ENCODE measurements at regions not wholly inside any gene's neighbourhood (a gene's known extent, or its start where the extent isn't known, plus 50 kb on each side); places are given as distances from the start of the nearest gene placed in this dataset.

GRCh38 chr3:88230638-88231037 is 80.9 kb downstream of the C3orf38 start:
- no peak overlapping the region for H3K4me3 ChIP-seq (ENCODE audit: low read depth, low read length)
- H3K4me1 ChIP-seq (ENCODE audit: control insufficient read depth, insufficient read depth, low read length), result no peaks in the 10 kb centered on the region
- H3K9me3 ChIP-seq (ENCODE audit: control insufficient read depth, insufficient read depth, low read depth, low read length), result no peaks in the 10 kb centered on the region
- ChIA-PET CTCF (interaction anchor here (1.1 kb wide), 1 partner anchor 10 kb away, joined by 3 read pairs; no protein-coding TSS in a partner anchor), POLR2A (no interaction called here)
- H3K27ac ChIP-seq (ENCODE audit: extremely low read depth, low read depth, low read length), result no peak overlapping the region
- TF ChIP-seq ZNF350 (tag by site-specific recombination; IDR thresholded peaks at IDR 0.05) (no peak), ZXDB (tag by site-specific recombination; IDR thresholded peaks at IDR 0.05) (no peak), ZNF777 (tag by site-specific recombination; IDR thresholded peaks at IDR 0.05; ENCODE audit: borderline replicate concordance) (no peak), ZNF24 (tag by site-specific recombination; IDR thresholded peaks at IDR 0.05) (no peak)
- TF ChIP-seq, protein P1, sequence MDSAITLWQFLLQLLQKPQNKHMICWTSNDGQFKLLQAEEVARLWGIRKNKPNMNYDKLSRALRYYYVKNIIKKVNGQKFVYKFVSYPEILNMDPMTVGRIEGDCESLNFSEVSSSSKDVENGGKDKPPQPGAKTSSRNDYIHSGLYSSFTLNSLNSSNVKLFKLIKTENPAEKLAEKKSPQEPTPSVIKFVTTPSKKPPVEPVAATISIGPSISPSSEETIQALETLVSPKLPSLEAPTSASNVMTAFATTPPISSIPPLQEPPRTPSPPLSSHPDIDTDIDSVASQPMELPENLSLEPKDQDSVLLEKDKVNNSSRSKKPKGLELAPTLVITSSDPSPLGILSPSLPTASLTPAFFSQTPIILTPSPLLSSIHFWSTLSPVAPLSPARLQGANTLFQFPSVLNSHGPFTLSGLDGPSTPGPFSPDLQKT (IDR thresholded peaks at IDR 0.05; ENCODE audit: borderline replicate concordance, low read depth, low read length), result no peak
- TF ChIP-seq, protein P2, sequence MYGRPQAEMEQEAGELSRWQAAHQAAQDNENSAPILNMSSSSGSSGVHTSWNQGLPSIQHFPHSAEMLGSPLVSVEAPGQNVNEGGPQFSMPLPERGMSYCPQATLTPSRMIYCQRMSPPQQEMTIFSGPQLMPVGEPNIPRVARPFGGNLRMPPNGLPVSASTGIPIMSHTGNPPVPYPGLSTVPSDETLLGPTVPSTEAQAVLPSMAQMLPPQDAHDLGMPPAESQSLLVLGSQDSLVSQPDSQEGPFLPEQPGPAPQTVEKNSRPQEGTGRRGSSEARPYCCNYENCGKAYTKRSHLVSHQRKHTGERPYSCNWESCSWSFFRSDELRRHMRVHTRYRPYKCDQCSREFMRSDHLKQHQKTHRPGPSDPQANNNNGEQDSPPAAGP (tag by site-specific recombination; IDR thresholded peaks at IDR 0.05), result no peak
- H3K36me3 ChIP-seq (ENCODE audit: control insufficient read depth in 2 of 2, insufficient read depth in 1 of 2, low read length in 2 of 2), result no peaks in the 10 kb centered on the region

DNA sequence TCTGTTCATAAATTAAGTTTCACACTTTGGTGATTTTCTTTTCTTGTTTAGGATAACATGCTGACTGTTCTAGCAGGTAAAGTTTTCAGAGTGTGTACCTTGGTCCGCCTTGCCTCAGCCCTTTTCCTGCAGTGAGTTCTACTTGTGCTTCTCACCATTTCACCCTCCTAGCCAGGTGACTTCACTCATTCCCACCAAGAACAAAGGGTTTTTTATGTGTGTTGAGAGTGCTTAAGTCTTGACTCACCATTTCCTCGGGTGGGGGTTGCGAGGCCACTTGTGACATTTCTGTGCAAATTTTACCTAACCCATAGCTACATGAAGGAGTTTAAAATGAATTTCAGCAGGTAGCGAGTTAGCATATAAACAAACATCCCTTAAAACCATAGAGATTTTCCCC is 81.4 kb downstream of the C3orf38 start:
- Histone ChIP-seq H3K9me3 (ENCODE audit: control insufficient read depth, insufficient read depth, low read depth, low read length) (no peaks in the 10 kb centered on the region), H3K4me3 (ENCODE audit: low read depth, low read length) (no peak overlapping the region), H3K36me3 (ENCODE audit: control insufficient read depth in 2 of 2, insufficient read depth in 1 of 2, low read length in 2 of 2) (no peaks in the 10 kb centered on the region), H3K27ac (ENCODE audit: extremely low read depth, low read depth, low read length) (no peak overlapping the region), H3K4me1 (ENCODE audit: control insufficient read depth, insufficient read depth, low read length) (no peaks in the 10 kb centered on the region)
- ChIA-PET POLR2A (no interaction called here), CTCF (interaction anchor here (1.1 kb wide), 1 partner anchor 9 kb away, joined by 3 read pairs; no protein-coding TSS in a partner anchor)
- TF ChIP-seq ZBTB8A (tag by site-specific recombination; IDR thresholded peaks at IDR 0.05) (no peak), ZNF37A (tag by site-specific recombination; IDR thresholded peaks at IDR 0.05) (no peak), KLF9 (tag by site-specific recombination; IDR thresholded peaks at IDR 0.05; ENCODE audit: low read depth) (no peak), ZNF701 (tag by site-specific recombination; IDR thresholded peaks at IDR 0.05) (no peak), ZNF692 (tag by site-specific recombination; IDR thresholded peaks at IDR 0.05) (no peak), ZNF776 (tag by site-specific recombination; IDR thresholded peaks at IDR 0.05; ENCODE audit: borderline replicate concordance) (no peak), KLF8 (tag by site-specific recombination; IDR thresholded peaks at IDR 0.05) (no peak)
- TF ChIP-seq, protein P3, sequence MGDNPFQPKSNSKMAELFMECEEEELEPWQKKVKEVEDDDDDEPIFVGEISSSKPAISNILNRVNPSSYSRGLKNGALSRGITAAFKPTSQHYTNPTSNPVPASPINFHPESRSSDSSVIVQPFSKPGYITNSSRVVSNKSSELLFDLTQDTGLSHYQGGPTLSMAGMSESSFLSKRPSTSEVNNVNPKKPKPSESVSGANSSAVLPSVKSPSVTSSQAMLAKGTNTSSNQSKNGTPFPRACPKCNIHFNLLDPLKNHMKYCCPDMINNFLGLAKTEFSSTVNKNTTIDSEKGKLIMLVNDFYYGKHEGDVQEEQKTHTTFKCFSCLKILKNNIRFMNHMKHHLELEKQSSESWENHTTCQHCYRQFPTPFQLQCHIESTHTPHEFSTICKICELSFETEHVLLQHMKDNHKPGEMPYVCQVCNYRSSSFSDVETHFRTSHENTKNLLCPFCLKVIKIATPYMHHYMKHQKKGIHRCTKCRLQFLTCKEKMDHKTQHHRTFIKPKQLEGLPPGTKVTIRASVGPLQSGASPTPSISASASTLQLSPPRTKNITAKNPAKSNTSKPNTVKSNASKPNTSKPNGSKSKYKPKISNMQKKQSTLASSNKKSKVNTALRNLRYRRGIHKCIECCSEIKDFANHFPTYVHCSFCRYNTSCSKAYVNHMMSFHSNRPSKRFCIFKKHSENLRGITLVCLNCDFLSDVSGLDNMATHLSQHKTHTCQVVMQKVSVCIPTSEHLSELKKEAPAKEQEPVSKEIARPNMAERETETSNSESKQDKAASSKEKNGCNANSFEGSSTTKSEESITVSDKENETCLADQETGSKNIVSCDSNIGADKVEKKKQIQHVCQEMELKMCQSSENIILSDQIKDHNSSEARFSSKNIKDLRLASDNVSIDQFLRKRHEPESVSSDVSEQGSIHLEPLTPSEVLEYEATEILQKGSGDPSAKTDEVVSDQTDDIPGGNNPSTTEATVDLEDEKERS (tag by site-specific recombination; IDR thresholded peaks at IDR 0.05), result no peak

DNA sequence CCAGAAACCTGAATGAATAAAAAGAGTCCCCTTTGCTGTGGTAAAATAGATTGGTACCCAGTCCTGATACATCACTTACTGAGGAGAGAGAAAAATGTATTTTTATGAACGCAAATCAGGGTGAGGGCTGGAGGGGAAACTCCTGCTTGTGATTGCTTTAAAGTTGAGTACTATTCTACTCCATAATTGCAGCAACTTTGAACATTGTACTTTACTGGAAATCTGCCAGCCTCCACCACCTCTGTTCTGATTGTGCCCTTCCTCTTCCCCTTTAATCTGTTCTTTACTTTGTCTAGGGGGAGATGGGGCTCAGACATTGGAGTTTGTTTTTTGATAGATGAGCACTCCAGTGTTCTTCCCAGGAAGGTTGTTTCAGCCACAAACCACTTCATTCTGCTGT is 81.9 kb downstream of the C3orf38 start:
- Histone ChIP-seq H3K4me1 (ENCODE audit: control insufficient read depth, insufficient read depth, low read length) (no peaks in the 10 kb centered on the region), H3K4me3 (ENCODE audit: low read depth, low read length) (no peak overlapping the region), H3K27ac (ENCODE audit: extremely low read depth, low read depth, low read length) (no peak overlapping the region), H3K9me3 (ENCODE audit: control insufficient read depth, insufficient read depth, low read depth, low read length) (no peaks in the 10 kb centered on the region), H3K36me3 (ENCODE audit: control insufficient read depth in 2 of 2, insufficient read depth in 1 of 2, low read length in 2 of 2) (no peaks in the 10 kb centered on the region)
- CTCF ChIA-PET, result no interaction called here
- TF ChIP-seq PATZ1 (tag by site-specific recombination; IDR thresholded peaks at IDR 0.05), result no peak
- POLR2A ChIA-PET, result no interaction called here

Data from HEK293 (cell line).